ENCODE measurements at regions not wholly inside any gene's neighbourhood (a gene's known extent, or its start where the extent isn't known, plus 50 kb on each side); places are given as distances from the start of the nearest gene placed in this dataset.

DNA sequence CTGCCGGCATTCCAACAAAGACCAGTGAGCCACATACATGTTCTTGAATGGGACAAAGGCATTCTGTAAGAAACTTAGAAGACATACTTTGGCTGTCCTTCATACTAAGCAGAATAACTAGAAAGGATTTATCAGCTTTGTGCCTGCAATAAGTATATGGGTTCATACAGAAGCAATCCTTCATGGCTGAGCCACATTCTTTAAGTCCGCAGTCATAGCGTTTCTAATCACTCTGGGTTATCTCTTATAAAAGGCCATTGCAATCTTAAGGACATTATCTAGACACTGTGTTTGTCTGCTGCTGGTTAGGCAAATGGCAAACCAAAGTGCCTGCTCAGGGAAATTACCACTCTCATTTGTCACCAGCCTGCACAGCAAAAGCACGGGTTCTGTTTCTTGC lies 488.4 kb downstream of the ACTR3B start:
- Mint-ChIP-seq H3K27ac (no peak overlapping the region), H3K27me3 (no peaks in the 10 kb centered on the region), H3K4me3 (no peak overlapping the region), H3K9me3 (peaks cover 7% of the 10 kb centered on the region), H3K36me3 (ENCODE audit: low read depth) (no peaks in the 10 kb centered on the region), H3K4me1 (no peaks in the 10 kb centered on the region)
- POLR2A ChIA-PET: no interaction called here
- CTCF ChIA-PET: no interaction called here
- no peak for DNase-seq

DNA sequence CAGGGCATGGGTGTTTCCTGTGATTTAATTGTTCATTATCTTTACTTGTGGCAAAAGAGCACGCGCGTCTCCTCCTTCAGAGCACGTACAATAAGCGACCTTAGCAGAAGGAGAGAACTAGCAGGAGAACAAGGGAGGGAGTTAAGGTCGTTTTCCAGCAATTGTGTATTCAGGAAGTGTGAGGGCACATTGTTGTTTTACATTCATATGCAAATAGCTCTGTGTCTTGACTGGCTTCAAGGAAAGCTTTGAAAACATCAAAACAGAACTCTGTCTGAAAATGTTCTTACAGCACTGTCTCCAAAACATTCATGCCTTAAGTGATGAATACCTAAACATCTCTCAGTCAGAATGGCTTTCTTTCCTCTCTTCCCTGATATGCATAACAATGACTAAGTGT lies 499.1 kb downstream of the ACTR3B start:
- POLR2A ChIA-PET: no interaction called here
- no peak overlapping the region for H3K27ac Mint-ChIP-seq
- H3K4me1 Mint-ChIP-seq: no peaks in the 10 kb centered on the region
- no peaks in the 10 kb centered on the region for H3K36me3 Mint-ChIP-seq (ENCODE audit: low read depth)
- CTCF ChIA-PET: no interaction called here
- no peaks in the 10 kb centered on the region for H3K27me3 Mint-ChIP-seq
- no peak for DNase-seq
- H3K9me3 Mint-ChIP-seq: peaks cover 3% of the 10 kb centered on the region
- H3K4me3 Mint-ChIP-seq: no peak overlapping the region

DNA sequence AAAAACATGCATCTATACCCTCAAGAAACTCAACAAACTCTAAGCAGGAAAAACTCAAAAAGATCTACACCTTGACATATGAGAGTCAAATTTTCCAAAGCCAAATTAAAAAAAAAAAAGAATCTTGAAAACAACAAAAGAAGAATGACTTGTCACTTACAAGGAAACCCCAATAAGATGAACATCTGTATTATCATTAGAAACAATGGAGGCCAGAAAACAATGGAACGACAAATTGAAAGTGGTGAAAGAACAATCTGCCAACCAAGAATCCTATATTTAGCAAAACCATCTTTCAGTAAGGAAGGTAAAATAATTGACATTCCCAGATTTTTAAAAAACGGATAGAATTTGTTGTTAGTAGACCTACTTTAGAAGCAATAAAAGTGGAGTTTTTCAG lies 516.8 kb downstream of the ACTR3B start:
- Mint-ChIP-seq H3K4me1 (no peaks in the 10 kb centered on the region), H3K27me3 (no peaks in the 10 kb centered on the region), H3K27ac (no peak overlapping the region), H3K9me3 (peaks cover 16% of the 10 kb centered on the region), H3K4me3 (no peak overlapping the region), H3K36me3 (ENCODE audit: low read depth) (no peaks in the 10 kb centered on the region)
- DNase-seq: no peak
- POLR2A ChIA-PET: no interaction called here
- CTCF ChIA-PET: no interaction called here

DNA sequence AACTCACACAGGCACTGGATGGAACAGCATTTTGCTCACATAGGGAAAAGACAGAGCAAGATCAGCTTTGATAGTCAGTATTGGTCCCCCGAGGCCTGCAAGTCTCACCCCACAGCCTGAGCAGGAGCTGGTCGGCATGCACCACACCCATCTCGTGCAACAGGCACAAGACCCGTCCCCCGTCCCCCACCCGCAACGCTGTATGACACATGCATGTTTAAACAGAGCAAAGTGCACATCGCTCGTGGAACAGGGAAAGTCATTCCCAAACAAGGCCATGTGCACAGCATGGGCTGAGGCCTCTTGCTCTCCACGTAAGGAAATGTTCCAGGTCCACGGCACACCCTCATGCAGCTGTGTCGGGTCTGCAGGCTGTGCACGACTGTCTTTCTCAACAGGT lies 527.2 kb downstream of the ACTR3B start:
- no peaks in the 10 kb centered on the region for H3K36me3 Mint-ChIP-seq (ENCODE audit: low read depth)
- POLR2A ChIA-PET: no interaction called here
- CTCF ChIA-PET: no interaction called here
- no peak for DNase-seq
- no peak overlapping the region for H3K27ac Mint-ChIP-seq
- no peaks in the 10 kb centered on the region for H3K9me3 Mint-ChIP-seq
- no peaks in the 10 kb centered on the region for H3K4me1 Mint-ChIP-seq
- H3K27me3 Mint-ChIP-seq: no peaks in the 10 kb centered on the region
- no peak overlapping the region for H3K4me3 Mint-ChIP-seq

DNA sequence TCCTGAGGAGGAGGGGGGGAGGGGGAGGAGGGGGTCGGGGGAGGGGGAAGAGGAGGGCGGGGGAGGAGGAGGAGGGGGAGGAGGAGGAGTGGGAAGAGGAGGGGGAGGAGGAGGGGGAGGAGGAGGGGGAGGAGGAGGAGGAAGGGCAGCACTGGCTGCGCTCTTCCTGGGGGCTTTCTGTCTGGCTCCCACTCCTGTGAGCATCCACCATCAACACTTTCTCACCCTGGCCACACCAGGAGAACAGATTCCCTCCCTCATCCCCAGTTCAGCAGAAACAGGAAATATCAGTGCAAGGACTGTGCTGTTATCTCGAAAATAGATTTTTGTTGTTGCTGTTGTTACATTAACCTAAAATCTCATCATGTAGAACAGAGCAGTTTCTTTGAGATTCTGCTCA lies 530.5 kb downstream of the ACTR3B start:
- POLR2A ChIA-PET: no interaction called here

DNA sequence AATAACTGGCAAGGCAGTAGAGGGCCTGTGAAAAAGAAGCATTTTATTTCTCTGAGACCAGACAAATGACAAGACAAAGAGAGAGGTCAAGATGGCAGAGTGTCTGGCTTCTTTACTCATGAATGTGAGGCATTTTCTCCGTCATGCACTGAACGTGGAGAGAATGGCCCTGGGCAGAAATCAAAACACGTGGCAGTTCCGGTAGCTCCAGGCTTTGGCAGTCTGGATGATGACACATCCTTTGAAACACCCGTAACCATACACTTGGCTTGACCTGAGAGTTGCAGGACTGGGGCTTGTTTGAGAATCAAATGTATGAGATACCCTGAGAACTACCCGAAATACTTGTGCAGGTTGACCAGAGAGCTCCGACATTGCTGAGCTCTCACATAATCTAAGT lies 537.6 kb downstream of the ACTR3B start:
- no peak for DNase-seq
- H3K36me3 Mint-ChIP-seq (ENCODE audit: low read depth): no peaks in the 10 kb centered on the region
- POLR2A ChIA-PET: no interaction called here
- H3K27ac Mint-ChIP-seq: no peak overlapping the region
- H3K27me3 Mint-ChIP-seq: no peaks in the 10 kb centered on the region
- no peak overlapping the region for H3K4me3 Mint-ChIP-seq
- H3K9me3 Mint-ChIP-seq: peaks cover 10% of the 10 kb centered on the region
- CTCF ChIA-PET: no interaction called here
- no peaks in the 10 kb centered on the region for H3K4me1 Mint-ChIP-seq

More for the DNA sequence above, 530.5 kb downstream of the ACTR3B start:
- no peak for DNase-seq
- CTCF ChIA-PET: no interaction called here
- no peaks in the 10 kb centered on the region for H3K27me3 Mint-ChIP-seq
- no peaks in the 10 kb centered on the region for H3K9me3 Mint-ChIP-seq
- H3K4me3 Mint-ChIP-seq: no peak overlapping the region
- H3K27ac Mint-ChIP-seq: no peak overlapping the region
- no peaks in the 10 kb centered on the region for H3K4me1 Mint-ChIP-seq
- no peaks in the 10 kb centered on the region for H3K36me3 Mint-ChIP-seq (ENCODE audit: low read depth)

DNA sequence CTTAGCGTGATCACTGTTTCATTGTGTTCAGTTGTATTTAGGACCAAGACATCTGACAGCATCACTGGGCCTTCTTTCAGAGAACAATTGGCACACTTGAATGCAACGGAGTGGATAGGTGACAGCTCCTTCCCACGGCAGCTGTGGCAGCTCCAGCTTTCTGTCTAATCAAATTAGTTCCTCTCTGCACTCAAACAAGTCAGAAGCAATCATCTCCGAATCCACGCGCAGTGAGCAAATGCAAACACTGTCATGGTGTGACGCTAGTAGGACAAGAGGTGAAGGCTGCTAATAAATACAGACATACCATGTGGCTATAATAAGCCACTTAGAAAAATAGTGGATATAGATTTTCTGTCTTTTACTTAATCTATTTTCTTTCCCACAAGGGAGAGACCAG lies 542.4 kb downstream of the ACTR3B start:
- ChIA-PET POLR2A (no interaction called here), CTCF (no interaction called here)
- Mint-ChIP-seq H3K36me3 (ENCODE audit: low read depth) (no peaks in the 10 kb centered on the region), H3K27me3 (no peaks in the 10 kb centered on the region), H3K4me3 (no peak overlapping the region), H3K4me1 (no peaks in the 10 kb centered on the region), H3K27ac (no peak overlapping the region), H3K9me3 (peaks cover 12% of the 10 kb centered on the region)
- DNase-seq: no peak

DNA sequence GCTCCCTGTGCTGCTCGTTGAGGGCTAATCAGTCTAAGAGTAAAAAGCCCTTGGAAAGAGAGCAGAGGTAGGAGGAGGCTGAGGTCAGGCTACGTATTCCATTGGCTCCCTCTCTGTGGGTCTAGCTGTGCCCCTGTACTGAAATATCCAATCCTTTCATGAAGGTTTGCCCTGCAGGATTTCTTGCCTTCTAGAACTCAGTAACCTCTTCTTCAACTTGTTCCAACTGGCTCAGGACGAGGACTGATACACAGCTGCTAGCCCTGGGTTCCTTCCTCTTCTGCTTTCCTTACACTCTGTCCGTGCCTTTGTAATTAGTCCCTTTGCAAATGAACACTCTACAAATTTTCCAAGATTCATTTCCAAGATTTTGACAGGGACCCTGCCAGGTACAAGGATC lies 560.5 kb downstream of the ACTR3B start:
- DNase-seq: no peak
- ChIA-PET CTCF (no interaction called here), POLR2A (no interaction called here)
- Mint-ChIP-seq H3K36me3 (ENCODE audit: low read depth) (no peaks in the 10 kb centered on the region), H3K27ac (no peak overlapping the region), H3K4me1 (no peaks in the 10 kb centered on the region), H3K4me3 (no peak overlapping the region), H3K27me3 (no peaks in the 10 kb centered on the region), H3K9me3 (peaks cover 7% of the 10 kb centered on the region)

DNA sequence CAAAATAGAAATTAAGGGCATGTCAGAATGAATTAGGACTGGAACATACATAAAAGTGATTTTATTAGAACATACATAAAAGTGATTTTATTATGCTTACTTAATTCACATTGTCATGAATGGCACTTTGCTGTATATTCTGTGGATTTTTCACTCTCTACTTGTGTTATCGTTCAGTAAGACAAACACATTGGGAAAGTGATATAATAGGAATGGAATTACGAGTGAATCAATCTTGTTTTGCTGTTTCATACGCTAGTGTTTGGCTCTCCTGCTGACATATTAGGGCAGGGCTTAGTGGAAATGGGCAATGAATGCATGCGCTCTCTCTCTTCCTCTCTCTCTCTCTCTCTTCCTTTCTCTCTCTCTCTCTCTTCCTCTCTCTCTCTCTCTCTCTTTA lies 561.1 kb downstream of the ACTR3B start:
- H3K27me3 Mint-ChIP-seq: no peaks in the 10 kb centered on the region
- ChIA-PET CTCF (no interaction called here), POLR2A (no interaction called here)
- no peak overlapping the region for H3K4me3 Mint-ChIP-seq
- no peaks in the 10 kb centered on the region for H3K4me1 Mint-ChIP-seq
- no peak overlapping the region for H3K27ac Mint-ChIP-seq
- no peak for DNase-seq
- no peaks in the 10 kb centered on the region for H3K36me3 Mint-ChIP-seq (ENCODE audit: low read depth)
- H3K9me3 Mint-ChIP-seq: peaks cover 7% of the 10 kb centered on the region

DNA sequence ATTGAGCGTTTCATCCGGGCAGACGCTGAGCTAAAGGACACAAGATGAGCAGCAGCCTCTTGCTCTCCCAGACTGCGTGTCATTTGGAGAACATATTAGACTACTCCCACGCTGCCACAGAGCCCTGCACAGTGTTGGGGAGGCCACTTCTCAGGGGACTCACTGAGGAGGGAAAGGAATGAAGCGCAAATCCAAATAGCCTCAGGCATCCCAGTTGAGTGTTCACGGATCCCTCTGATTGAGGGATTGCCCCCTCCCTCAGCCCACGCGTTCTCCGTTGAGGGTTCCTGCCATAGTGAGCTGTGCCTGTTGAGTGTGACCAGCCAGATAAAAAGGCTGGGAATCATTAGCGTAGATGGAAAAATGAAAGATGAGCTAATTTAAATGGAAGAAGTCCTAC lies 563.4 kb downstream of the ACTR3B start:
- Mint-ChIP-seq H3K27me3 (no peaks in the 10 kb centered on the region), H3K27ac (no peak overlapping the region), H3K36me3 (ENCODE audit: low read depth) (no peaks in the 10 kb centered on the region), H3K4me3 (no peak overlapping the region), H3K9me3 (peaks cover 15% of the 10 kb centered on the region), H3K4me1 (no peaks in the 10 kb centered on the region)
- ChIA-PET POLR2A (no interaction called here), CTCF (no interaction called here)
- no peak for DNase-seq

DNA sequence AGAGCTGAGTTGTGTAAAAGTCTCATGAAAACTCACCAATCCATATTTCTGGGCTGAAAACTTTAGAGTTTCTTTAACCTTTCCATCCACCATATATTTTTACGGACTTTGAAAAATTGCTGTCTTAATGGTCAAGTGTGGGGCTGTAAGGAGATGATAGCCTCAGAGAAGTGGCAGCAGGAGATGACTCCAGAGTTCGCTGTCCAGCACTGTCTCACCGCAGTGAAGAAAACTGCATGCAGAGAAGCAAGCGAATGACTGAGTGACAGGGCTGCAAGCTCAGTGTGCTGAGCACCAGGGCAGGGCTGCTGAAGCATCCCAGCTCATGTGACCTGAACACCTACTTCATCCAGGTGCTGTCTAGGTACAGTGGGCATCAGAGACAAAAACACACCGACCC lies 564.5 kb downstream of the ACTR3B start:
- Mint-ChIP-seq H3K27me3 (no peaks in the 10 kb centered on the region), H3K4me1 (no peaks in the 10 kb centered on the region), H3K9me3 (peaks cover 17% of the 10 kb centered on the region), H3K27ac (no peak overlapping the region), H3K36me3 (ENCODE audit: low read depth) (no peaks in the 10 kb centered on the region), H3K4me3 (no peak overlapping the region)
- no peak for DNase-seq
- POLR2A ChIA-PET: no interaction called here
- CTCF ChIA-PET: no interaction called here

DNA sequence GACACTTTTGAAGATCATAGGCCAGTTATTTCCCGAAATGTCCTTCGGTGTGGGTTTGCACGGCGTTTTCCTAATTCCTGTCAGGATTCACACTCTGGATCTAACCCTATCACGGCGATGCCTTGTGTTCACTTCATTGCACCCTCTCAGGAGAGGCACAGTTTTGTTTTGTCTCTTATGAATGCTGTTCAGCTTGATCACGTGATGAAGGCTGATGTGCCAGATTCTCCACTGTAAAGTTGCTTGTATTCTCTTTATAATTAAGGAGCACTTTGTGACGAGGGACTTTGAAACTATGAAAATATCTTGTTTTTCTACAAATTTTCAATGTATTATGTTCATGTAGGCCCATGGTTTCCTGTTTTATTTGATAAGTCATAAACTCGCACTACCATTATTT lies 568.1 kb downstream of the ACTR3B start:
- Mint-ChIP-seq H3K4me1 (no peaks in the 10 kb centered on the region), H3K27me3 (no peaks in the 10 kb centered on the region), H3K36me3 (ENCODE audit: low read depth) (no peaks in the 10 kb centered on the region), H3K27ac (no peak overlapping the region), H3K4me3 (no peak overlapping the region), H3K9me3 (peaks cover 12% of the 10 kb centered on the region)
- no peak for DNase-seq
- ChIA-PET POLR2A (no interaction called here), CTCF (no interaction called here)

DNA sequence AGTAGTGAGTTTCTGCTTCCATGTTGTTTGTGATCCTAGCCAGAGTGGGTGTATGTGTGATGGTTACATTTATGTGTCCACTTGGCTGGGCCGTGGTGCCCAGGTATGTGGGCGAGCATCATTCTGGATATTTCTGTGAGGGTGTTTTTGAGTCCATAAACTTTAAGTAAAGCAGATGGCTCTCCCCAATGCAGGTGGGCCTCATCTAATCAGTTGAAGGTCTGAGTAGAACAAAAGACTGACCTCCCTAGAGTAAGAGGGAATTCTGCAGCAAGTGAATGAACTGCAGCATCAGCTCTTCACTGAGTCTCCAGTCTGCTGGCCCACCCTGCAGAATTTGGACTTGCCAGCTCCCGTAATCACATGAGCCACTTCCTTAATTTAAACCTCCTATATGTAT lies 571.9 kb downstream of the ACTR3B start:
- Mint-ChIP-seq H3K4me3 (no peak overlapping the region), H3K9me3 (peaks cover 7% of the 10 kb centered on the region), H3K27ac (no peak overlapping the region), H3K36me3 (ENCODE audit: low read depth) (no peaks in the 10 kb centered on the region), H3K27me3 (no peaks in the 10 kb centered on the region), H3K4me1 (no peaks in the 10 kb centered on the region)
- CTCF ChIA-PET: no interaction called here
- DNase-seq: no peak
- POLR2A ChIA-PET: no interaction called here

DNA sequence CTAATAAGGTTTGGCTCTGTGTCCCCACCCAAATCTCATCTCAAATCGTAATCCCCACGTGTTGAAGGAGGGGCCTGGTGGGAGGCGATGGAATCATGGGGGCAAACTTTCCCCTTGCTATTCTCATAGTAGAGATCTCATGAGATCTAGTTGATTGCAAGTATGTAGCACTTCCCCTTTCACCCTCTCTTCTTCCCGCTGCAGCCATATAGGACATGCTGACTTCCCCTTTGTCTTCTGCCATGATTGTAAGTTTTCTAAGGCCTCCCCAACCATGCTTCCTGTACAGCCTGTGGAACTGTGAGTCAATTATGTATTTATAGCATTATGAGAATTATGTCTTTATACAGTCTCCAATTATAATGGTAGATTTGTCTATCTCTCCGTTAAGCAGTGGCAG lies 594.5 kb downstream of the ACTR3B start:
- DNase-seq: no peak
- ChIA-PET CTCF (no interaction called here), POLR2A (no interaction called here)
- Mint-ChIP-seq H3K4me3 (no peak overlapping the region), H3K36me3 (ENCODE audit: low read depth) (no peaks in the 10 kb centered on the region), H3K27ac (no peak overlapping the region), H3K4me1 (no peaks in the 10 kb centered on the region), H3K27me3 (no peaks in the 10 kb centered on the region), H3K9me3 (no peaks in the 10 kb centered on the region)

DNA sequence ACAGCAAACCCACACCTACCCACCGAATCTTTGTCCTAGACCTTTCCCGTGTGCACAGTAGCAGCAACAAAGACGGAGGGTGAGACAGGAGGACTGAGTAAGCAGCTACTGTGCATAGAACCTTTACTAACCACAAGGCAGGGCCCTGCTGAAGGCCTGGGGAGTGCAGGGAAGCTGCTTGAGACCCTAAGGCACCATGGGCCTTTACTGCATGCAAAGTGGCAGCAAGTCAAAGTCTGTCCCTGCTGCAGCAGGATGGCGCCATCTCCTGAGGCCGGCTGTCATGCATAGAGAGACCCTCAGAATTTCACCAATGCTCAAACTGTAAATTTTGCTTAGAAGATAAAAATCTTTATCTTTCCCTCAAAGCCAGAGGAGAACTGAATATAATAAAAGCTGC lies 610.5 kb downstream of the ACTR3B start:
- no peak for DNase-seq
- Mint-ChIP-seq H3K9me3 (peaks cover 12% of the 10 kb centered on the region), H3K36me3 (ENCODE audit: low read depth) (no peaks in the 10 kb centered on the region), H3K4me3 (no peak overlapping the region), H3K27me3 (no peaks in the 10 kb centered on the region), H3K4me1 (no peaks in the 10 kb centered on the region), H3K27ac (no peak overlapping the region)
- POLR2A ChIA-PET: no interaction called here
- CTCF ChIA-PET: no interaction called here

All from activated CD4-positive, alpha-beta T cell treated with anti-CD3 and anti-CD28 coated beads, Interleukin-2, amount 10 ng/mL, durations not matched to agents 7 days and 5 days (primary cell).